HepG2 (cell line): ENCODE measurements at regions not wholly inside any gene's neighbourhood (a gene's known extent, or its start where the extent isn't known, plus 50 kb on each side); places are given as distances from the start of the nearest gene placed in this dataset.

Experiments
- ATAC-seq: fragments of 200-7000 bp; cut with Tn5 transposase; 3 replicates; pipeline ENCODE4 v1.9.1; 2020; ENCODE audit warnings: mild to moderate bottlenecking, moderate library complexity
- BruUV-seq: library from RNA; stranded (reverse); fragments of 400-500 nt; replicated peaks from 2 replicates; lab custom pipeline; 2021; lab: Mats Ljungman, UMichigan
- CTCF ChIA-PET: fragments of 300-600 bp; formaldehyde crosslinking; extraction: SDS; loops from one replicate; lab custom pipeline; 2021; ENCODE audit warnings: low total read pairs, inconsistent platforms, low intra/inter-chr PET ratio; lab: Yijun Ruan, JAX
- POLR2A ChIA-PET: fragments of 350-600 bp; sonication (Branson Sonifier 250); formaldehyde crosslinking; loops from one replicate; lab custom pipeline; 2020; ENCODE audit warnings: antibody characterized with exemption, inconsistent platforms; lab: Yijun Ruan, JAX
- DNase-seq: peaks from one replicate; pipeline ENCODE4 v3.0.0-alpha.2; 2015; ENCODE audit warnings: low spot score
- FAIRE-seq: peaks from 3 replicates; lab custom pipeline; 2011; peaks lifted over from hg19 to GRCh38; lab: Jason Lieb, UNC
- H2AFZ ChIP-seq: one replicate; pipeline ENCODE4 v1.6.1; 2011; ENCODE audit warnings: low read length, inconsistent platforms
- H3K27ac ChIP-seq: fragments of 300-600 bp; 3 replicates; pipeline ENCODE4 v1.8.0; 2011; ENCODE audit warnings: mixed run types, mild to moderate bottlenecking, mixed read lengths, low read length, inconsistent platforms; ENCODE audit not compliant: insufficient read depth; ENCODE audit errors: extremely low read length
- H3K27me3 ChIP-seq, 2 experiments: fragments of 200-600 bp in 1 of 2; 2 replicates in 1 of 2; 3 replicates in 1 of 2; pipeline versions ENCODE4 v1.6.0 to v1.8.0; 2011; ENCODE audit warnings: low read length in 2 of 2, mild to moderate bottlenecking in 2 of 2, moderate library complexity in 2 of 2, inconsistent platforms in 1 of 2; ENCODE audit not compliant: insufficient read depth in 2 of 2, control insufficient read depth in 1 of 2
- H3K36me3 ChIP-seq, 2 experiments: fragments of 200-600 bp in 1 of 2; replicated peaks in 1 of 2; 2 replicates in 1 of 2; 3 replicates in 1 of 2; pipeline versions ENCODE4 v1.5.1 to v1.8.0; 2011; ENCODE audit warnings: low read length in 2 of 2, inconsistent platforms in 1 of 2; ENCODE audit not compliant: insufficient read depth in 2 of 2, control insufficient read depth in 1 of 2
- H3K4me1 ChIP-seq: 2 replicates; pipeline ENCODE4 v1.5.1; 2012; ENCODE audit warnings: low read length, inconsistent platforms; ENCODE audit not compliant: insufficient read depth
- H3K4me2 ChIP-seq: 2 replicates; pipeline ENCODE4 v1.6.0; 2011; ENCODE audit warnings: low read depth, low read length, inconsistent platforms
- H3K4me3 ChIP-seq, 3 experiments: fragments of 200-600 bp in 1 of 3; sonication (generic), shearing (Covaris generic) in 1 of 3; replicated peaks in 1 of 3; 2 replicates each; pipeline ENCODE4 v1.5.1; 2011 to 2016; ENCODE audit warnings: low read length in 3 of 3, inconsistent platforms in 2 of 3, low read depth in 2 of 3, mild to moderate bottlenecking in 2 of 3, control low read depth in 1 of 3, mixed read lengths in 1 of 3; ENCODE audit not compliant: insufficient read depth in 1 of 3
- H3K79me2 ChIP-seq: one replicate; pipeline ENCODE4 v1.6.1; 2011; ENCODE audit warnings: low read length, inconsistent platforms; ENCODE audit not compliant: insufficient read depth
- H3K9ac ChIP-seq: 2 replicates; pipeline ENCODE4 v1.6.0; 2011; ENCODE audit warnings: mild to moderate bottlenecking, low read depth, low read length, inconsistent platforms; ENCODE audit not compliant: insufficient read depth
- H3K9me3 ChIP-seq: 2 replicates; pipeline ENCODE4 v1.5.1; 2012; ENCODE audit warnings: mild to moderate bottlenecking, low read length
- H4K20me1 ChIP-seq: 2 replicates; pipeline ENCODE4 v1.6.0; 2011; ENCODE audit warnings: inconsistent platforms, mild to moderate bottlenecking, low read length, moderate library complexity; ENCODE audit not compliant: insufficient read depth
- JUND ChIP-seq: sonication (generic); formaldehyde crosslinking; IDR thresholded peaks from 2 replicates; pipeline ENCODE4 v1.8.0; 2022; ENCODE audit warnings: mild to moderate bottlenecking, missing genetic modification reagents
- KDM3A ChIP-seq: IDR thresholded peaks from 2 replicates; pipeline ENCODE4 v1.6.1; 2018; ENCODE audit warnings: low read depth, missing compliant biosample characterization
- NFE2 ChIP-seq: sonication (generic); formaldehyde crosslinking; IDR thresholded peaks from 2 replicates; pipeline ENCODE4 v1.4.0; 2020; ENCODE audit warnings: missing genetic modification reagents
- NR2F6 ChIP-seq, 2 experiments: IDR thresholded peaks; 2 replicates each; pipeline ENCODE4 v1.6.1; 2016; ENCODE audit warnings: antibody characterized with exemption in 1 of 2, mild to moderate bottlenecking in 1 of 2
- RAD51 ChIP-seq: fragments of 450-650 bp; IDR thresholded peaks from 2 replicates; pipeline ENCODE4 v1.6.1; 2016; ENCODE audit warnings: borderline replicate concordance
- ZFP1 ChIP-seq: IDR thresholded peaks from 2 replicates; pipeline ENCODE4 v1.6.1; 2016
- ZNF136 ChIP-seq: sonication (generic); formaldehyde crosslinking; IDR thresholded peaks from 2 replicates; pipeline ENCODE4 v1.8.1; 2022; ENCODE audit warnings: low read depth, mild to moderate bottlenecking, moderate library complexity, missing genetic modification reagents
- ZNF317 ChIP-seq: sonication (generic); formaldehyde crosslinking; IDR thresholded peaks from 2 replicates; pipeline ENCODE4 v1.5.0; 2020; ENCODE audit warnings: mild to moderate bottlenecking, missing genetic modification reagents
- ZNF615 ChIP-seq: sonication (generic); formaldehyde crosslinking; IDR thresholded peaks from 2 replicates; pipeline ENCODE4 v1.5.0; 2020; ENCODE audit warnings: mild to moderate bottlenecking, missing genetic modification reagents, borderline replicate concordance
- ZNF747 ChIP-seq: sonication (generic); formaldehyde crosslinking; IDR thresholded peaks from 2 replicates; pipeline ENCODE4 v1.8.1; 2023; ENCODE audit warnings: missing genetic modification reagents, mild to moderate bottlenecking, borderline replicate concordance
- WGBS: methylation state at CpG from one replicate; pipeline ENCODE4 v1.1.6; 2017; ENCODE audit warnings: low lambda C conversion rate; 5-methylcytosine and 5-hydroxymethylcytosine counted together
- in situ Hi-C: cut with HindIII; loops from 2 replicates; pipeline ENCODE4 v1.10.0; 2017; ENCODE audit warnings: low pct_unique_long_range_greater_than_20kb; ENCODE audit not compliant: extremely low pct_ligation_motif_present
- intact Hi-C: fragments of 100-400 bp; cut with micrococcal nuclease; formaldehyde crosslinking; loops from one replicate; pipeline ENCODE4 v1.10.0; 2022; ENCODE audit not compliant: unreplicated experiment
- TF ChIP-seq, protein P1 (sequence below): sonication (generic); formaldehyde crosslinking; IDR thresholded peaks from 2 replicates; pipeline ENCODE4 v1.5.0; 2020; ENCODE audit warnings: mild to moderate bottlenecking, missing genetic modification reagents
- TF ChIP-seq, protein P2 (sequence below): sonication (generic); formaldehyde crosslinking; IDR thresholded peaks from 2 replicates; pipeline ENCODE4 v1.4.0; 2020; ENCODE audit warnings: missing genetic modification reagents, mild to moderate bottlenecking, borderline replicate concordance
- TF ChIP-seq, protein P3 (sequence below): sonication (generic); formaldehyde crosslinking; IDR thresholded peaks from 2 replicates; pipeline ENCODE4 v1.5.0; 2020; ENCODE audit warnings: missing genetic modification reagents
- TF ChIP-seq, protein P4 (sequence below): sonication (generic); formaldehyde crosslinking; IDR thresholded peaks from 2 replicates; pipeline ENCODE4 v1.9.0; 2021; ENCODE audit warnings: missing genetic modification reagents, borderline replicate concordance

DNA sequence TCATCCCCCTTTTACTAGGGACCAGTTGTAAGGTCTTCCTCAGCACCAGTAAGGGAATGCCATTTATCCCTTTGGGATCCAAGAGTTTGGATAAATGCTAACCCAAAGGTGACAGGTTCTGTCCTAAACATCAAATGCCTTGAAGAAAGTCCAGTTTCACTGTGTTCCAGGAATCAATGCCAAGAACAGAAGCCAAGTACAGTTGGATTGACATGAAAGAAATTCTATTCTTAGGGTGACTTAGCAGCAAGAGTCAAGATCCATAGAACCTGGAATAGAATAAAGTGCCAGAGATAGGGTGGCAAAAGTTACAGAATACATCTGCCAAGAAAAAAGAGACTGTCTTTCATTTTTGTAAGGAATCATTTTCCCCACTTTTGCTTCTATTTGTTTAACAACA, 94.9 kb upstream of the ADAMTS5 start:
- Histone ChIP-seq H3K9me3 (peaks cover 91% of the 10 kb centered on the region), H3K4me2 (no peak overlapping the region), H4K20me1 (no peaks in the 10 kb centered on the region), H3K4me3 (no peak overlapping the region), H3K4me1 (no peaks in the 10 kb centered on the region), H3K36me3 (no peaks in the 10 kb centered on the region), H3K27ac (no peak overlapping the region), H3K79me2 (no peaks in the 10 kb centered on the region), H3K9ac (no peak overlapping the region), H3K27me3 (no peaks in the 10 kb centered on the region), H2AFZ (no peak overlapping the region)
- POLR2A ChIA-PET, result no interaction called here
- DNase-seq, result no peak
- in situ Hi-C loops (no loop called here), intact Hi-C loops (no loop called here)
- no peak for FAIRE-seq
- no TSS peak for BruUV-seq
- TF ChIP-seq JUND (CRISPR knock-in tag) (no peak), RAD51 (no peak), ZNF747 (CRISPR knock-in tag) (no peak)
- TF ChIP-seq, protein P1, sequence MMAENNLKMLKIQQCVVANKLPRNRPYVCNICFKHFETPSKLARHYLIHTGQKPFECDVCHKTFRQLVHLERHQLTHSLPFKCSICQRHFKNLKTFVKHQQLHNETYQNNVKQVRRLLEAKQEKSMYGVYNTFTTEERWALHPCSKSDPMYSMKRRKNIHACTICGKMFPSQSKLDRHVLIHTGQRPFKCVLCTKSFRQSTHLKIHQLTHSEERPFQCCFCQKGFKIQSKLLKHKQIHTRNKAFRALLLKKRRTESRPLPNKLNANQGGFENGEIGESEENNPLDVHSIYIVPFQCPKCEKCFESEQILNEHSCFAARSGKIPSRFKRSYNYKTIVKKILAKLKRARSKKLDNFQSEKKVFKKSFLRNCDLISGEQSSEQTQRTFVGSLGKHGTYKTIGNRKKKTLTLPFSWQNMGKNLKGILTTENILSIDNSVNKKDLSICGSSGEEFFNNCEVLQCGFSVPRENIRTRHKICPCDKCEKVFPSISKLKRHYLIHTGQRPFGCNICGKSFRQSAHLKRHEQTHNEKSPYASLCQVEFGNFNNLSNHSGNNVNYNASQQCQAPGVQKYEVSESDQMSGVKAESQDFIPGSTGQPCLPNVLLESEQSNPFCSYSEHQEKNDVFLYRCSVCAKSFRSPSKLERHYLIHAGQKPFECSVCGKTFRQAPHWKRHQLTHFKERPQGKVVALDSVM, result no peak
- TF ChIP-seq, protein P2, sequence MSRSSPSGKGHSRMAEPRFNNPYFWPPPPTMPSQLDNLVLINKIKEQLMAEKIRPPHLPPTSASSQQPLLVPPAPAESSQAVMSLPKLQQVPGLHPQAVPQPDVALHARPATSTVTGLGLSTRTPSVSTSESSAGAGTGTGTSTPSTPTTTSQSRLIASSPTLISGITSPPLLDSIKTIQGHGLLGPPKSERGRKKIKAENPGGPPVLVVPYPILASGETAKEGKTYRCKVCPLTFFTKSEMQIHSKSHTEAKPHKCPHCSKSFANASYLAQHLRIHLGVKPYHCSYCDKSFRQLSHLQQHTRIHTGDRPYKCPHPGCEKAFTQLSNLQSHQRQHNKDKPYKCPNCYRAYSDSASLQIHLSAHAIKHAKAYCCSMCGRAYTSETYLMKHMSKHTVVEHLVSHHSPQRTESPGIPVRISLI (CRISPR knock-in tag), result no peak
- CTCF ChIA-PET, result no interaction called here
- no peak for ATAC-seq

DNA sequence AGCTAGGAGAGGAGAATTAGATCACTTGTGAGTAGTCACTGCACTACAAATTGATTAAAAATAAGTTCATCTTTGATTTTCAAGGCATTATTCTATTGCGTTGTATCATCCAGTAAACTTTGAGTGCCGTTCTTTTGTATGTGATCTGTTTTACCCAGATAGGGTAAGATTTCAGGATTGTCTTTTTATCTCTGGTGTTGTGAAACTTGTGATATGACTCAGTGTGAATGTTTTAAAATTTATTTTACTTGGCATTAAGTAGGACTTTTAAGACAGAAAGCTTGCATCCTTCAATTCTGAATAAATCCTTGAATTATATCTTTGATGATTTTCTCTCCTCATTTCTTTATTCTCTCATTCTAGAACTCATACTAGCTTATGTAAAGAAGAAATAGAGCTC, 93.3 kb upstream of the ADAMTS5 start:
- Histone ChIP-seq H3K4me1 (no peaks in the 10 kb centered on the region), H3K79me2 (no peaks in the 10 kb centered on the region), H3K36me3 (no peaks in the 10 kb centered on the region), H2AFZ (no peak overlapping the region), H3K9ac (no peak overlapping the region), H3K9me3 (peaks cover 92% of the 10 kb centered on the region), H3K27ac (no peak overlapping the region), H3K4me3 (no peak overlapping the region), H3K4me2 (no peak overlapping the region), H4K20me1 (no peaks in the 10 kb centered on the region), H3K27me3 (no peaks in the 10 kb centered on the region)
- ATAC-seq (no peak), FAIRE-seq (no peak), DNase-seq (no peak)
- no TSS peak for BruUV-seq
- WGBS, result 3% methylated on average over 2 of the region's 2 CpGs
- in situ Hi-C loops, result no loop called here
- intact Hi-C loops, result no loop called here
- ChIA-PET CTCF (no interaction called here), POLR2A (no interaction called here)
- TF ChIP-seq, protein P3, sequence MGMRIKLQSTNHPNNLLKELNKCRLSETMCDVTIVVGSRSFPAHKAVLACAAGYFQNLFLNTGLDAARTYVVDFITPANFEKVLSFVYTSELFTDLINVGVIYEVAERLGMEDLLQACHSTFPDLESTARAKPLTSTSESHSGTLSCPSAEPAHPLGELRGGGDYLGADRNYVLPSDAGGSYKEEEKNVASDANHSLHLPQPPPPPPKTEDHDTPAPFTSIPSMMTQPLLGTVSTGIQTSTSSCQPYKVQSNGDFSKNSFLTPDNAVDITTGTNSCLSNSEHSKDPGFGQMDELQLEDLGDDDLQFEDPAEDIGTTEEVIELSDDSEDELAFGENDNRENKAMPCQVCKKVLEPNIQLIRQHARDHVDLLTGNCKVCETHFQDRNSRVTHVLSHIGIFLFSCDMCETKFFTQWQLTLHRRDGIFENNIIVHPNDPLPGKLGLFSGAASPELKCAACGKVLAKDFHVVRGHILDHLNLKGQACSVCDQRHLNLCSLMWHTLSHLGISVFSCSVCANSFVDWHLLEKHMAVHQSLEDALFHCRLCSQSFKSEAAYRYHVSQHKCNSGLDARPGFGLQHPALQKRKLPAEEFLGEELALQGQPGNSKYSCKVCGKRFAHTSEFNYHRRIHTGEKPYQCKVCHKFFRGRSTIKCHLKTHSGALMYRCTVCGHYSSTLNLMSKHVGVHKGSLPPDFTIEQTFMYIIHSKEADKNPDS (CRISPR knock-in tag), result no peak
- TF ChIP-seq ZNF136 (CRISPR knock-in tag), result no peak
- no peak for TF ChIP-seq ZFP1
- no peak for TF ChIP-seq NFE2 (CRISPR knock-in tag)
- TF ChIP-seq, protein P4, sequence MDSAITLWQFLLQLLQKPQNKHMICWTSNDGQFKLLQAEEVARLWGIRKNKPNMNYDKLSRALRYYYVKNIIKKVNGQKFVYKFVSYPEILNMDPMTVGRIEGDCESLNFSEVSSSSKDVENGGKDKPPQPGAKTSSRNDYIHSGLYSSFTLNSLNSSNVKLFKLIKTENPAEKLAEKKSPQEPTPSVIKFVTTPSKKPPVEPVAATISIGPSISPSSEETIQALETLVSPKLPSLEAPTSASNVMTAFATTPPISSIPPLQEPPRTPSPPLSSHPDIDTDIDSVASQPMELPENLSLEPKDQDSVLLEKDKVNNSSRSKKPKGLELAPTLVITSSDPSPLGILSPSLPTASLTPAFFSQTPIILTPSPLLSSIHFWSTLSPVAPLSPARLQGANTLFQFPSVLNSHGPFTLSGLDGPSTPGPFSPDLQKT, result no peak
- no peak for TF ChIP-seq NR2F6 (IDR thresholded peaks at IDR 0.05)
- no peak for TF ChIP-seq NR2F6 (CRISPR knock-in tag; IDR thresholded peaks at IDR 0.05)
- TF ChIP-seq KDM3A (CRISPR knock-in tag), result no peak
- no peak for TF ChIP-seq ZNF317 (CRISPR knock-in tag)
- no peak for TF ChIP-seq ZNF615 (CRISPR knock-in tag)
